HG03280 (cell line): ENCODE measurements at regions not wholly inside any gene's neighbourhood (a gene's known extent, or its start where the extent isn't known, plus 50 kb on each side); places are given as distances from the start of the nearest gene placed in this dataset.
"Not testable (repeated sequence)": the region's sequence is repeated elsewhere in the genome, so short reads cannot be mapped to it uniquely, and the experiment has no call there.

Experiments
- ATAC-seq: cut with Tn5 transposase; IDR thresholded peaks from one replicate; pipeline ENCODE4 v1.9.1; 2021; ENCODE audit warnings: mild to moderate bottlenecking, moderate library complexity; ENCODE audit not compliant: unreplicated experiment

- no peak for ATAC-seq
Measured at GRCh38 chr14:29982171-29982570, 54.5 kb upstream of the PRKD1 start.

DNA sequence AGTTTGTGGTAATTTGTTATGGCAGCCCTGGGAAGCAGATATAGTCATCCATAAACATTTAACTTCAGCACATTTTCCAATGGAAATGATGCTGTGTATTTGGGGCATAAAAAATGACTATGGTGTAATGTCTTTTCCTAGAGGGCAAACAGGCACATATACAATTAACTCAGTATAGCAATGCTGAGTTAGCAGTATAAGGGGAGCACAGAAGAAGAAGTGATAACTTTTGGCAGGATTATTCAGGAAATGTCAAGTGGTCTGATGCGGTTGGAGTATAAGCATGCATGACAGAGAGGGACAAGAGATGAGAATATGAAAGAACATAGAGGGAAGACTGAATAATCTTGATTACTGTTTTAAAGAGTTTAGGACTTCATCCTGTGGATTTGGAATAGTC, 55.3 kb upstream of the PRKD1 start:
- no peak for ATAC-seq

- ATAC-seq = not testable (repeated sequence)
Measured at GRCh38 chr14:29990344-29990857, 62.8 kb upstream of the PRKD1 start.

- ATAC-seq = no peak
Measured at GRCh38 chr14:29990993-29991392, 63.3 kb upstream of the PRKD1 start.

DNA sequence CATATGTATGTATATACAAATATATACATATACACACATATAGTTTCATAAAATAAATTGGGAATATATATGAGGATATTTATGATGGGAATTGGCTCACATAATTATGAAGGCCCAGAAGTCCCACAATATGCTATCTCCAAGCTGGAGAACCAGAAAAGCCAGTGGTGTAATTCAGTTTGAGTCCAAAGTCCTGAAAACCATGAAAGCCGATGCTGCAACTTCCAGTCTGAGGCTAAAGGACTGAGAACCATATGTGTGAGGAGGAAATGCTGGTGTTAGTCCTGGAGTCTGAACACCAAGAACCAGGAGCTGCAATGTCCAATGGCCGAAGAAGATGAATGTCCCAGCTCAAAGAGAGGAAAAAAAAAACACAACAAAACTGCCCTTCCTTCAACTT, 65.5 kb upstream of the PRKD1 start:
- no peak for ATAC-seq

DNA sequence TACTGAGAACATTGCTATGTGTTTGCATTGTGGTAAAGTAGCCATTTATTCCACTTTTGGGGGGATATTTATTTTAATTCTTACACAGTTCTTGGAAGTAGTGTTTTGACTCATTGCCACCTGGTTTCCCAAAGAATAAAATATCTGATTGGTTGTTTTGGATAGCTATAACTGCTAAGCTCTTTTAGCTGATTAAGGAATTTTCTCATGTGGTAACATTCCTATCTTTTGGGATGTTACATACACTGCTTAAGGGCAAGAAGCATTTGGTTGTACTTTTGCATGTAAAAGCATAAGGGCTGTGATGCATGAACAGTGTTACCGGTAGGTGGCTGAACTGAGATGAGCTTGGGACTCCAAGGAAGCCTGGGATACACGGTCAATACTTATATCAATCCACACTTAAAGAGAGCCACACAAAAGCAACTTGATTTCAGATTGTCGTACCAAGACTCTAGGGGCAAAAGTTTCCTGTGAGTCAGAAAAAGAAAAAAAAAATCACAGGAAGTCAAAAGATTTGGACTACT, 71.4 kb upstream of the PRKD1 start:
- ATAC-seq = no peak

GRCh38 chr14:30002859-30003258, 75.2 kb upstream of the PRKD1 start:
- ATAC-seq = no peak

DNA sequence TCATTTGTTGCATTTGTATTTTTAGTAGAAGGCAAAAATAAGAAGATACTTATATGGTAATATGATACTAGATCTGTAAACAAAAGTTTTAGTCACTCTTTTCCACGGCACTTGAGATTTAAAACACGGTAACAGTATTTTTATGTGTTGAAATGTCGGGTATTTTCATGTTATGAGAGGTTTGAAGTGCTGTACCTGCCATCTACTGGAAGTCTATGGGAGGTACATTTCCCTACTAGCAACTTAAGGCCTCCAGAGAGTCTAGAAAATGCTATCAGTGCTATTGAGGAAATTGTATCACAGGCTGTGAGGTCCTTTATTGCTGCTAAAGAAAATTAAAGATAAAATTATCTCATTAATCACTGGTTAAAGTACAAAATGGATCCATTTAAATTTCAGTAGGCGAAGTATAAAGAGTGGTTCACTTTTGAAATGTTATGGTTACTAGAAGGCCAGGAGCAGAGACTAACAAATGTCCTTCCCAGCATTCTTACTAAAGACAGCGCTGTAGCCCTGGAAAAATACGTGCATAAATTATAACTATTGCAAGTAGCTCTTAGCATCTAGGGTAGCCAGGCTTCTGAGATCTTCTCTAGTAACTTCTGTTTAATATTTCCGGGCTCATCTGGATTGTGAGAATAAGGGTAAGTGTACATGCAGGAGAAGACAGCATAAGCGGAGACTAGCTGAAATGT, 77.6 kb upstream of the PRKD1 start:
- ATAC-seq = no peak

DNA sequence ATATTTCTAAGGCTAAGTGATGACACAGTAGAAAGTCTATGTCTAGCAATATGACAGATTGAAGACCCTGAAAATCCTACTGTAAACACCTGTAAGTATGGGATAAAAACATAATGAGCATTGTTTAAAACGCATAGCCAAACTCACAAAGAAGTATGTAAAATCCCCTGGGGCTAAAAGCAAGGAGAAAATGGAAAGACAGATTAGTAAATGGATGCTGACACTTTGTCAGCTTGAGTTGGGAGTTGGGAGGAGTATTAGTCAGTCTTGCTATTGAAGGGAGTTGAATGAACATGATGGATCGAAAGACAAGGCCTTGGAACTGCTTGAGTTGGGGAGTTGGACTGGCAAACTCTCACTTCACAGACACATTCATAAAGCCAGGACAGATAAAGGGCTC, 79.0 kb upstream of the PRKD1 start:
- no peak for ATAC-seq

DNA sequence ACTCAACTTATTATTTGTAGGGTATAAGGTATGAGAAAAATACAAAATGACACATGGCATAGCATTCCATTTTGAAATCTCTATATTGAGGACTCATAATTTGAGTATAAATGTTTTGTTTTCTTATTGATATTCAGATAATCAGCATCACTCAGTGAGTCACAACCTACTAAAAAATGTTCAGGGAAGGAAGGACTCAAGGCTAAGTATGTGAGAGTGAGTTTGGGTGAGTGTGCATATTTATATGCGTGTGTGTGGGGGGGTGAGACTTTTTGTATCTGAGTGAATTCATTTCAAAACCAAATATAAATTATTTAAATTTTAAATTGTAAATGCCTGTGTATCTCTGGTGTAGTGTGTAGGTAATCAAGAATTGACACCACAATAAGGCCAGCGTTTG, 87.8 kb upstream of the PRKD1 start:
- ATAC-seq = no peak

DNA sequence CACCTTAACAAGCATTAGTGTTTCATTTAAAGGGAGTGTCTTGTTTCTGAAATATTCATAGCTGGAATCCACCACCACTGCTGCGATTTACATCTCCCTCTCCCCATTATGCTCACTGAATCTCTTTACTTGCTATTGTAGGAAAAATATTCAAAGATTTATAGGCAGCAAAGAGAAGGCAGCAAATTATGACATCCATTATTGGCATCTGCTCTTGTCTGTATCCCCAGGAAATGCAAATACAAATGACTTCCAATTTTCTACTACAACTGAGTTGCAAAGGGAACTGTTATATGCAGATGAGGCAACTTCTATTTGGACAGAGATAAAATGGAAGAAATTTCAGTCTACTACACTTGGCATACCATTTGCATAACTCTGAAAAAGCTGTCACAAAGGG, 88.4 kb upstream of the PRKD1 start:
- no peak for ATAC-seq

DNA sequence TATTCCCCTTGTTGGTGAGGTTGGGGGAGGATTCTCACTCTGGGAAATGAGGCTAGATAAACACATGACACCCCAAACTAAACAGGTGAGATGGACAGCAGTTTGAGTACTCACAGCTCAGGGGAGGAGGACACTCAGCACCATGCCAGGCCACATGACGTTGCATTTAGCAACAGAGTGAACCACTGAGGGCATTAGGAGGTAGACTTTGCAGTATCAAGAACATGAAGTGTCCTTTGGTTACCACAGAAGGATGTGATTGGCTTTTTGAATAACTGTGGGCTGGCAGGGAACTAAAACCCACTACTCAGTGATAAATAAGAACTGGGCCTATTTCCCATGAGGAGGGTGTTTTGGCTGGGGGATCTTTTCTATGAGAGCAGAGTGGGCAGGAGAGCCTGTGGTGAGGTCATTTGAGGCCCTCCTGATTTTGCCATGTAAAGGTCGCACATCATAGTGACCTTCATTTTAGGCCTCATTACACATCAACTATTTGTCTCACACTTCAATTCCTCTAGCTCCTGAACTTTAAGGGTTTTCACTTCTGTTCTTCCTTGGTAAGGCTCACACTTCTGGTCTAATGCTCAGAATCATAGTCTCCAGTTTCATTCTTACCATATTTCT, 89.8 kb upstream of the PRKD1 start:
- no peak for ATAC-seq

GRCh38 chr14:30020271-30020670, 92.6 kb upstream of the PRKD1 start:
- ATAC-seq = no peak

DNA sequence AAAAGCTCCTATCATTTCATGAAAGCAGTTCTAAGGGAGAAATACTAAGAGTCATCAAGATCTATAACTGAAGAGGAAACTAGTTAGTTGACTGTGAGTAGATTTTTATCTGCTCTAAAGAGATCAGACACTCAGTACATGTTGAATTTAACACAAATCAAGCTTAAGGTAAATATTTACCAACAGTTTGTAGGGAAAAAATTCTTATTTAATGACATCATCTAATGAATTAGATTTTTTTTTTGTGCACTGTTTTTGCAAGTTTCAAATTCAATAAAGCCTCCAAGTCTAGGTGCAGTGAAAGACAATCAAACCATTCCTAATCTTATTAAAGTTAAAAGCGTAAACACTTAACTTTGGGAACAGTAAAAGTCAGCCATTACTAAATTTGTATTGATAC, 93.0 kb upstream of the PRKD1 start:
- no peak for ATAC-seq

DNA sequence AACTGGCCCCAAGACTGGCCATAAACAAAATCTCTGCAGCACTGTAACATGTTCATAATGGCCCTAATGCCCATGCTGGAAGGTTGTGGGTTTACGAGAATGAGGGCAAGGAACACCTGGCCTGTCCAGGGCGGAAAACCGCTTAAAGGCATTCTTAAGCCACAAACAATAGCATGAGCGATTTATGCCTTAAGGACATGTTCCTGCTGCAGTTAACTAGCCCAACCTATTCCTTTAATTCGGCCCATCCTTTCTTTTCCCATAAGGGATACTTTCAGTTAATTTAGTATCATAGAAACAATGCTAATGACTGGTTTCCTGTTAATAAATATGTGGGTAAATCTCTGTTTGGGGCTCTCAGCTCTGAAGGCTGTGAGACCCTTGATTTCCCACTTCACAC, 95.7 kb upstream of the PRKD1 start:
- ATAC-seq = not testable (repeated sequence)

DNA sequence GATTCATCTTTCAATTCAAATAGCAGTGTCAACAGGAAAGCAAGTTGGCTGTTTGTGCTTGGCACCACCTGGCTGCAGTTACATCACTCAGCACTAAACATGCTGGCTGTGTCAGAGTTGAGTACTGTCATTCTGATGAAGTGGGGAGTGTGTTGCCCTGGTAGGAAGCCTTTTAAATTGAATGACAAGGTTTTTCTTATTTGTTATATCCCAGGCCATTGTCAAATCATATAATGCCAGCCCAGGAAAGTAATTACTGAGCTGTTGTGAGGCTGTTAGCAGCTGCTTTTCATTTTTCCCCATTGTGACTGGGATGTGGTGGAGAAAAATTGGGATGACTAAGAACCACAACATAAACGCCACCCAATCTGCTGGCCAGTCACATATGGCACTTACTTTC, 106.5 kb upstream of the PRKD1 start:
- ATAC-seq = no peak

GRCh38 chr14:30035361-30035760, 107.7 kb upstream of the PRKD1 start:
- no peak for ATAC-seq

DNA sequence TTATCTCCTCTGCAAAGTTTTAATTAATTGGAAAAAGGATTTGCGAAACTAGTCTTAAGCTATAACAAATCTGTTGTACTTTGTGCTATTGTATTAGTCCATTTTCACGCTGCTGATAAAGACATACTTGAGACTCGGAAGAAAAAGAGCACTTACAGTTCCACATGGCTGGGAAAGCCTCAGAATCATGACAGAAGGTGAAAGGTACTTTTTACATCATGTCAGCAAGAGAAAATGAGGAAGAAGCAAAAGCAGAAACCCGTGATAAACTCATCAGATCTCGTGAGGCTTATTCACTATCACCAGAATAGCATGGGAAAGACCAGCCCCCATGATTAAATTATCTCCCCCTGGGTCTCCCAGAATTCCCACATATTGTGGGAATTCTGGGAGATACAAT, 118.1 kb upstream of the PRKD1 start:
- no peak for ATAC-seq

DNA sequence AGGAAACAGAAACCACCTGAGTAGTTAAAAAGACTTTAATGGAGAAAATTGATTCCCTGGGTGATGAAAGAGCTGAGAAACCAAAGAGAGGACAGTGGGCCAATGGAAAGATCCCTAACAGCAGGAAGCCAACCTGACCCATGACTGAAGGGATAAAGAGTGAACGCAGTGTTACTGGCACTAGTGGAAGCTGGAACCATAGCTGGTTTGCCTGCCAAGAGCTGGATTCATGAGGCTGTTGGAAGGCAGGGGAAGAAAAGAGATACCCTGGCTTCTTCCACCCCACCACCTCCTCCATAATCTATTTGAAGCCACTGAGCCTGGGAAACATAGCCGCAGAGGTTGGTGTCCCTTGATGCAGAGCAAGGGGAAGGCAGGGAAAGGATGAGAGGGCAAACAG, 125.5 kb upstream of the PRKD1 start:
- no peak for ATAC-seq

DNA sequence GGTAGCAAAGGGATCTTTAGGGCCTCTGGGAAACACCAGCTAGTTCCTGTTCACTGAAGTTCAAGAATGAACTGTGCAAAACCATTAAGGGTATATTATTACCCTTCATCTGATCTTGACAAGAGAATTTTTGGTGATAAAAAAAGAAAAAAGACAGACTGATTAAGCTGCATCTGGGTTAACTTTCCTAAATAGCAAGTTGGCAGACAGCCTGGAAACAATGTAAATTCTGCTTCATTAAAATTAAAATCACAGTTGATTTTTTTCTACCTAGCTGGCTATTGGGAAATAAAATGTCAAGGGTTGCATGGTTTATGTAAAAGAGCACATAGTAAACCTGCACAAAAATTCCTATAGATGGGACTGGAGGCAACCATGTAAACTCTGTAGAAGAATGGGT, 126.6 kb upstream of the PRKD1 start:
- ATAC-seq = no peak

GRCh38 chr14:30058401-30058800, 130.8 kb upstream of the PRKD1 start:
- ATAC-seq = no peak

DNA sequence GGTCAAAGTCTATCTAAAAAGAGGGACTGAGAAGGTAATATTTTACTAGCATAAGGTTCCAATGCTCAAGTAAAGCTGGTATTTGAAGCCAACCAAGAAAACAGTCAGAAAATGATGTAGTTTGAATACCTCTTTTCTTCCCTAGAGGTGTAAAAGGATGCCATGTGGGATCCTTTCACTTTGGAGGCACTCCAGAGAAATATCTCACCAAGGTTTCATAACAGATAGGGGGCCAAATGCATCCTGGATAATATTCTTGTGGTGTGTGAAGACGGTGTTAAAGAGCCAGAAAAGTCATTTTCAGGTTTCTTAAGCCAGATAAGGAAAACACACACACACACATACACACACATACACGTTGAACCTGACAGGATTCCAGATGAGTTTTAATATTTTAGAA, 136.1 kb upstream of the PRKD1 start:
- no peak for ATAC-seq

- ATAC-seq = no peak
Measured at GRCh38 chr14:30064454-30064853, 136.8 kb upstream of the PRKD1 start.
